DMS 273 treated with DMSO at 0.1 percent for 48 hours (cell line): ENCODE measurements at regions not wholly inside any gene's neighbourhood (a gene's known extent, or its start where the extent isn't known, plus 50 kb on each side); places are given as distances from the start of the nearest gene placed in this dataset.
"Not testable (repeated sequence)": the region's sequence is repeated elsewhere in the genome, so short reads cannot be mapped to it uniquely, and the experiment has no call there.

Experiments used
- DNase-seq: peaks from one replicate; lab custom pipeline; 2025; lab: John Stamatoyannopoulos, UW

GRCh38 chr6:81465859-81466258 lies 286.6 kb downstream of the TENT5A start:
- no peak for DNase-seq

- DNase-seq: no peak
These were observed 296.1 kb downstream of the TENT5A start for GRCh38 chr6:81456416-81456815.

DNA sequence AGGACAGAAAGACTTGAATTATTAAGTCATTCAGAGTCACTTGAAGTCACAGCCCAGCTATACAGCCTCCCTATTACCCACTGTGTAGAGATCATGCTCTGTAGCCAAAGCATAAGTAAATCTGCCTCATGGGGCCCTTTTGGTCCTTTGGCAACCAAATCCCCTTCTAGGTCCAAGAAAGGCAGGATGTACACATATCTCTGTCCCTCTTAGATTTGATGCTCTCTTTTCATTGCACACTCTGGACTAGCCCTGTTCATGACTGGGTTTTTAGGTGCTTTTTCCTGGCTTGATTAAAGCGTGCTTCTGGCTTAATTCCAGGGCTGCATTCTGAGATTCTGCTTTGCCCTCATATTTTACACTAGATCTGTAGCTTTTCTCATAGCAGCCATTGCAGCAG lies 296.8 kb downstream of the TENT5A start:
- no peak for DNase-seq

- DNase-seq: no peak
These were observed 300.7 kb downstream of the TENT5A start for GRCh38 chr6:81451787-81452186.

GRCh38 chr6:81450180-81450579 lies 302.3 kb downstream of the TENT5A start:
- no peak for DNase-seq

- no peak for DNase-seq
These were observed 306.0 kb downstream of the TENT5A start for GRCh38 chr6:81446509-81446908.

GRCh38 chr6:81439417-81439816 lies 313.1 kb downstream of the TENT5A start:
- no peak for DNase-seq

DNA sequence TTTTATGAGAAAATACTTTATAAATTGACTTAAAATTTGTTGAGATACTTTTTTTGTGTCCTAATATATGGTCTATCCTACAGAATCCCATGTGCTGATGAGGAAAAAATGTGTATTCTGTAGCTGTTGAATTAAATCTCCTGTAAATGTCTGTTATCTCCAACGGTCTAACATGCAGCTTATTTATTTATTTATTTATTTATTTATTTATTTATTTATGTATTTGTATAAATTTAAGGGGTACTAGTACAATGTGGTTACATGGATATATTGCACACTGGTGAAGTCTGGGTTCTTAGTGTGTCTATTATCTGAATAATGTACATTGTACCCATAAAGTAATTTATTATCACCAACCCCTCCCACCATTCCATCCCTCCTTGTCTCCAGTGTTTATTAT lies 315.5 kb downstream of the TENT5A start:
- no peak for DNase-seq

GRCh38 chr6:81413306-81413705 lies 339.2 kb downstream of the TENT5A start:
- DNase-seq: no peak

DNA sequence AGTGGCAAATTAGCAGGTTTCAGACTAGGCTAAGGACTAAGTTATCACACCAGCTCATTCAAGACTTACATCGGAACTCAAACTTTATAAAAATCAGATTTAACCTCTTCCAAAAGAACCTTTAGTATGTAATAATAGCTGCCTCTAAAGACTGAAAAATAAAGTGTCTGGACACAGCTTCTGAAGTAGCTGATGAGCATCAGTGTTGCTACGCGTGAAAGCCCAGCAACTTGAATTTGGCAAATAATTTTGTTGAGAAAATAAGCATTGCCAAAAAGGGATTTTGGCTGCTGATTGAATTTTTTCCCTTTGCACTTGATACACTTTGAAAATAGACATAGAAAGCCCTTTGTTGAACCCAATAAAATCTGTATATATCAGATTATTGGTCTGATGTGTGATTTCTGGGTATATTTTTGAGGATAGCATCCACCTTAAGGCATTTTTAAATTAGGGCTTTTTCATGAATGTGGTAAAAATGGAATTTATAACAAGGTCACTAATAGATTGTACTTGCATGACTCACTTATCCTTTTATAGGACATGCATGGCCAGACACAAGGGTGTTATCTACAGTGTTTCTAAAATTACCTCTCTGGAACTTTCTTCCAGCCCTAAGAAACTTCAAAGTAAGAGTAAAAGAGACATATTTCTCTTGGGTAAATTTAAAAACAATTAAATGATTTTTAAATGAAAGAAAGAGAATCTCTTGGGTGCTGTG lies 350.4 kb downstream of the TENT5A start:
- no peak for DNase-seq

- DNase-seq: no peak
These were observed 355.6 kb downstream of the TENT5A start for GRCh38 chr6:81396916-81397315.

DNA sequence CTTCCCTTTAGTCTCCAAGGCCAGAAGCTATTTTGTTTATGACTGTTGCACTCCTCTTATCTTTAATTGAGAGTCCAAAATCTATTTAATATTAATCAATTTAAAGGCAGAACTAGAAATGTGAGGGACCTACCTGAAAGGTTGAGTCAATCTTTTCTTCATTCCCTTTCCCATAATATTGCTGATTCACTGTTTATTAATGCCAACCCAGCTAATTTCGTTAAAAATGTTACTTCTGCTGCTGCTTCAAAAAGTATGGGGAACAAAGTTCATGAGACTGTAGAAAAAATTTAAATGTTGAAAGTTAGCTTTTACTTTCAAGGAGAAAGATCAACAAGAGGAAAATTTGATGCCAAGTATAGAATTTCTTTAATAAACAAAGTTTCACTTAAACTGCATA lies 365.3 kb downstream of the TENT5A start:
- DNase-seq: no peak

DNA sequence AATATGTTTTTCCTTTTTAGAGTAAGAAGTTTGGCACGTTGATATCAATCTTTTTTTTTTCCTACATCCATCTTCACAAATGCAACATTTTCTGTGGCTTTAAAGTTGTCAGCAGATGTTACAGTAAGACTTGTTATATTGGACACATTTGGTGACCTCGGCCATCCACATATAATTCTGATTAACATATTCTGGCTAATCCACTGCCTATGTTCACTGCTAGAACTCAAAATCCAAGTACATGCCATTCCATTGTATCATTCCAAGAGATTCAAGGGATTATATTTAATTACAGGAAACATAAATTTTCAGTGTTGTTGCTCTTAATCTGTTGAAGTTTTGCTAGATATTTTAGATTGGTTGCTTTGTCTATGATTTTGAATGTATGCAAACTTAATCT lies 367.6 kb downstream of the TENT5A start:
- DNase-seq: no peak

DNA sequence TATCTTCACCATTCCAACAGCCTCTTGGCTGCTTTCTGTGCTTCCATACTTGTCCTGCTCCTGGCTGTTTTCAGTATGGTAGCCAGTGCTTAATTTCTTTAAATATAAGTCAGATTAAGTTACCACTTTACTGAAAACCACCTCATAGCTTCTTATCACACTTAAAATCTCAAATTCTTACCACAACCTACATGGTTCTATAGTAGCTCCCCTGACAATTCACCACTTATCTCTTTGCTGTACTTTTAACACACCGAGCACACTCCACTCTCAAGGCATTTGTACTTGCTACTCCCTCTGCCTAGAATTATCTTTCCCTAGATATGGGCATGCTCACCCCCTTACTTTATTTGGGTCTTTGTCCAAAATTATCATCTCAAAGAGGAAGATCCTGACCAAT lies 369.0 kb downstream of the TENT5A start:
- DNase-seq: no peak

- DNase-seq: no peak
These were observed 369.6 kb downstream of the TENT5A start for GRCh38 chr6:81382852-81383251.

GRCh38 chr6:81381382-81381916 lies 371.0 kb downstream of the TENT5A start:
- DNase-seq: no peak

DNA sequence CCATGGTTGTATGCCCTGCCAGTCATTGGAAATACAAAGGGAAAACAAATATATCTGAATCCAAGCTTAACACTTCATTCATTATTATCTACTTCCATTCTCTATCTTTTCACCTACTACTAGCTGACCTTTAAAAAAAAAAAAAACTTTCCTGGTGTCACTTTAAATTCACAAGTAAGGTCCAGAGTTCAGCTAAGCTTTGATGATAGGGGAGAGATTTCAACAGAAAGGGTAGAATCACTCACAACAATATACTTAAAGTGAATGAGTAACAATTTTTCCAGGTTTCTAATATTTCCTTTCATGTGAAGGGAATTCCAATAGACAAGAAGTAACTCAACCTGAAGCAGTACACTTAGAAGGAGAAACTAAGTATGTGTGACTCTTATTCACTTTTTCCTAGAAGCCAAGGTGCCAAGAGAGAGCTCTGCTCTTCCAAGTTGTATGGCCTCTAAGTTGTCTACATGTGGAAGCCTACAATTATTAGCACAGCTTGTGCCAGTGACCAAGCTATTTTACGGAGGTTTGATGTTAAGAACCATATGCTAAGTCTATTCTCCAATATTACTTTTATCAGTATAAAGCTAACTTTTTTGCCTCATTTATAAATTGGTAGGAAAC lies 371.7 kb downstream of the TENT5A start:
- DNase-seq: no peak

GRCh38 chr6:81376745-81377144 lies 375.7 kb downstream of the TENT5A start:
- no peak for DNase-seq

GRCh38 chr6:81373414-81373813 lies 379.1 kb downstream of the TENT5A start:
- DNase-seq: no peak

DNA sequence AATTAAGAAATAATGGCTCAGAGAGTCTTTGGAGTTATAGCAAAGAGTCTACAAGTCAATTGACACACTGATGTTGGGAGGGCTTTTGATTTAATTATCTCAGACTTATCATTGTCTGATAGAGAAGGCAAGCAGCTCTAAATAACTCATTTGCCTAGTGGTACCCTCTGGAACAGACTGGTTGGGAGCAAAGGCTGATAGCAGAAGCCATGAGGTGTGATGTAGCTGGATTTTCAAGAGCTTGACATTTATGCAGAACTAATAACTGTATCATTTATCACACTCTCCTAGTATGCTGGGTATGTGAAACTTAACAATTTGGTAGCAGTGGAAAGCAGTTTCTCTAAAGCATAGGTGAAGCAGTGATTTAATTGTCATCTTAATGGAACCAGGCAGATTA lies 380.6 kb downstream of the TENT5A start:
- no peak for DNase-seq

DNA sequence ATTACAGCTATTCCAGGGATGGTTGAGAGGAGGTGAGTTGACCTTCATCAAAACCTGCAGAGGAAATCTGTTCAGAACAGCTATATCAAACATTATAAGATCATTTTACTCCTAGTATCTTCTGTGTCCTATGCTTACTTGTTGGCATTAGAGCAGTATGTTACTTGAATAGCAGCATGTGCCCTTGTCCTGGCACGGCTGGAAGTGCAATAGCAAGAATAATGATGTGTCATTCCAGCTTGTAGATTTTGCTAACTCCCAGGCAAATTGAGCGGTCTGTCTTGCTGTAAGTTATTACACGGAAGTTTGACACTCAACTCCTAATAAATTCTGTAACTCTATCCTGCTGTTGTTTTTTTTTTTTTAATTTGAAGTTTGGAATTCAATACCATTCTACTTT lies 385.5 kb downstream of the TENT5A start:
- DNase-seq: no peak

- no peak for DNase-seq
These were observed 390.2 kb downstream of the TENT5A start for GRCh38 chr6:81362246-81362645.

GRCh38 chr6:81353262-81353661 lies 399.2 kb downstream of the TENT5A start:
- no peak for DNase-seq

- not testable (repeated sequence) for DNase-seq
These were observed 408.5 kb downstream of the TENT5A start for GRCh38 chr6:81344026-81344425.
